ENCODE measurements at regions not wholly inside any gene's neighbourhood (a gene's known extent, or its start where the extent isn't known, plus 50 kb on each side); places are given as distances from the start of the nearest gene placed in this dataset.

DNA sequence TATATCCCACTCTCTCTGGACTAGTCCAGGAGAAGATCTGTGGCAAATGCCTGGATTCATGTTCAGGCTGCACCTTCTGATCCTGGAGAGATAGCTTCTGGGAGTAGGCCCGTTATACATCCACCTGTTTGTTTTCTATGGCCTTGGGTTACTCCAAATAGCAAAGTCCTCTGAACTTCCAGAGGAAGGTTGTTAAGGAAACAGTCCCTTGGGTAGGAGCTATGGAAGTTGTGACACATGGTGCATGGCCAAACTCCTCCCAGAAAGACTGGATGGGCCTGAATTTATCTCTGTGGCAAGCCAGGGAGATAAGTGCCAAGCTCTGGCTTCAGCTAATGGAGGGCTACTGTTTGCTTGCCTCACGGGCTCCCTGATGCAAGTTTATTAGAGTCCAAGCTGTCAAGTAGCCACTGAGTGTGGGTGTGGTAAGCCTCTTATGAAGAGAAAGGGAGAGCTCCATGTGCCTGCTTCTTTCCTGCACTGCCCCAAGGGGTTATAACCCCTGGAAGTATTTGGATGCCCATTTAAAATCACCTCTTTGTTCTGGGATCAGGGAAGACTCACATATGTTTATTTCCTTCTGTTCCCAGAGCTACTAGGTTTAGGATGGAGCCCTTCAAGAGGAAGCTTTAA is 328.7 kb upstream of the ATP11B start:
- DNase-seq (ENCODE audit: low read depth), result no peak

DNA sequence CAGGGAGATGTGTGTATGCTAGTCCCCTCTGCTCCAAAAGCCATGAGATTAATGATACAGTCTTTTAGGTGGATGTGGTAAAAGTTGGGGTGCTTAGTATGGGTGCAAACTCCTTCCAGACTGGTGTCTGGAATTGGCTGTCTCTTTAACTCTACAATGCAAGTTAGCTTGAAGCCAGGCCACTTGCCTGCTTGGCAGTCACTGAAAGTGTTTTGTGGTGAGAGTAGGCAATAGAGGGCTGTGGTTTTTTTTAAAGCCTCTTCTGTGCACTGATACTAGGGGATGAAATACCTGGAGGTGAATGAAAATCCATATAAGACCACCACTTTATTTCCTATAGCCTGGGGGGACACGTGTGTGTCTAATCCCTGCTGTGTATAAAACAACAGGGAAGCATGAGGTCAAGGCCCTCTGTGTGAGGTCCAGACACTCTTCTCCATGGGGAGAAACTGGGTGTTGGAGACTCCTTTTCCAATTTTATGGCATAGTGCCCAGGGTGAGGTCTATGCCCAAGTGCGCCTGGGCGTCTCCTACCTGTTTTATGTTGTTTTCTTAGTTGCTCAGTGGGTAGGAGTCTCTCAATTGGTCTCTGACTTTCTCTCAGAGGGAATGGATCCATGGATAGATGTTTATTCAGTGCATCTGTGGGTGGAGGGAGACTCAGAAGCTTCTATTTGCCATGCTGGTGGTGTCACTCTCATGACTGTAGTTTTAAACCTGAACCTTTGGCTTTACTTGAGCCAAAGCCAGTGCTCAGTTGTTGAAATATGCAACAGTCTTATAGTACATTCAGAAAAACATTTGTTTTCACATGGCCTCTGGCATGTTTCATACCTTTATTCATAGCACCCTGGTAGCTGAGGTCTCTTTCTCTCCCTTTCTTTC is 327.8 kb upstream of the ATP11B start:
- no peak for DNase-seq (ENCODE audit: low read depth)

DNA sequence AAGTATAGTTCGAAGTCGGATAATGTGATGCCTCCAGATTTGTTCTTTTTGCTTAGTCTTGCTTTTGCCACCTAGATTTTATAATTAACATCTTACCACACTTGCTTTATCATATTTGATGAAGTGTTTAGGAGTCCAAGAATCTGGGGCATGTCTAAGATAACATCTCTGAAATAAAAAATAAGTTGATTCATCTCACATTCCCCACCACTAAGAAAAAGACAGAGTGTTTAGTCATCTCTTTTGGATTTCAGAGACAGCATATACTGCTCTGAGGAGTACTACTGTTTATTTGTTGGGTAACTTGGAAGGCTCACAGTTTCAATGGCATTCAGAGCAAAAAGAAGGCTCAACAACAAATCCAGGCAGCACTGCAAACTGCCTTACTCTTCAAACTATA is 324.2 kb upstream of the ATP11B start:
- no peak for DNase-seq (ENCODE audit: low read depth)

DNA sequence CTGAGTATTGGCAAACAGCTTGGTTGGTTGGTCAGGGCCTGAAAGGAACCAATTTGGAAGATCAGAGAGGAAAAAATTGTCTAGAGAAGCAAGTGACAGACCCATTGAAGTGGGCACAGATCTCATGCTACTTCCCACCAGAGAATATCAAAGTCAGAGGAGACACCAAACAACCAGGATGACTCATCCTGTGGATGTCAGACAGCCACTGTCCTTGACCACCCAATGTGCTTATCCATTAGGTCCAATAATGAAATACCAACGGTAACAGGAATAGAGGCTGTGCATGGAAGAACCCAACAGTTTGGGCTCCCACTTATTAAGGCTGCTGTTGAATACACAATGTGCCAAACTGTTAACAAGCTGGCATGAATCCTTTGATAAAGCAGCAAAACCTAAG is 323.1 kb upstream of the ATP11B start:
- no peak for DNase-seq (ENCODE audit: low read depth)

DNA sequence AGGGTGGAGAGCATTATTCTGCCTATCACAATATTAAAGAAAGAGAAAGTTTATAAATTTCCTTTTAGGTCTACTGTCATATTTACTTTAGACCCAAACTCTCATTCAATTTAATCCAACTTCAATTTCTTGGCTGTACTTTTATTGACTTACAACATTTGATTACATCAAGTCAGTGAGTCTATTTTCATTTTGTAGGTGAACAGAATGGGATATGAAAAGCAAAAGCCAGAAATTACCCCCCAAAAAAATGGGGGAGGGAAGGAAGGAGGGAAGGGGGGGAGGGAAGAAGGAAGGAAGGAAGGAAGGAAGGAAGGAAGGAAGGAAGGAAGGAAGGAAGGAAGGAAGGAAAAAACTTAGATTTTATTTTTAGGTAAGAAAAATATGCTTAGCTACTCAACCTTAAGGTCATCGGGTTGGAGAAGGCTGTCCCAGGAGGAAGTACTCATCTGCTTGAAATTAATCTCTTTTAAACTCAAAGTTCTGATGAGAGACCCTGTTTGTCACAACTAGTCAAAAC is 320.1 kb upstream of the ATP11B start:
- no peak for DNase-seq (ENCODE audit: low read depth)

DNA sequence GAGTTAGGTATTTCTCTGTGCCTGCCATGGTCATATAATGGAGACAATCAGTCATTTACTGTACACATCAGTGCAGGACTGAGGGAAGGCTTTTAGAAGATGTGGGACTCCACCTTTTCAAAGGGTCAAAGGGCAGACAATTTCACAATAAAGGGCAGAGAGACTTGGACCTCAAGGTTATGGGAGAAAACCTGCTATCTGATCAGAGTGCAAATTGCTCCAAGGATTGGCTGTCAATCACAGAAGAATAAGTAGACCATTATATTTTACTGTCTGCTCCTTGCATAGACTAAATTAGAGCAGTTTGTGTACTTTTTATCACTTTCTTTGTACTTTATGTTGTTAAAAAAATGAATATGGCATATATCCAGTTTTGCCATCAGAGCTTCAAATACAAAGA is 314.9 kb upstream of the ATP11B start:
- no peak for DNase-seq (ENCODE audit: low read depth)

DNA sequence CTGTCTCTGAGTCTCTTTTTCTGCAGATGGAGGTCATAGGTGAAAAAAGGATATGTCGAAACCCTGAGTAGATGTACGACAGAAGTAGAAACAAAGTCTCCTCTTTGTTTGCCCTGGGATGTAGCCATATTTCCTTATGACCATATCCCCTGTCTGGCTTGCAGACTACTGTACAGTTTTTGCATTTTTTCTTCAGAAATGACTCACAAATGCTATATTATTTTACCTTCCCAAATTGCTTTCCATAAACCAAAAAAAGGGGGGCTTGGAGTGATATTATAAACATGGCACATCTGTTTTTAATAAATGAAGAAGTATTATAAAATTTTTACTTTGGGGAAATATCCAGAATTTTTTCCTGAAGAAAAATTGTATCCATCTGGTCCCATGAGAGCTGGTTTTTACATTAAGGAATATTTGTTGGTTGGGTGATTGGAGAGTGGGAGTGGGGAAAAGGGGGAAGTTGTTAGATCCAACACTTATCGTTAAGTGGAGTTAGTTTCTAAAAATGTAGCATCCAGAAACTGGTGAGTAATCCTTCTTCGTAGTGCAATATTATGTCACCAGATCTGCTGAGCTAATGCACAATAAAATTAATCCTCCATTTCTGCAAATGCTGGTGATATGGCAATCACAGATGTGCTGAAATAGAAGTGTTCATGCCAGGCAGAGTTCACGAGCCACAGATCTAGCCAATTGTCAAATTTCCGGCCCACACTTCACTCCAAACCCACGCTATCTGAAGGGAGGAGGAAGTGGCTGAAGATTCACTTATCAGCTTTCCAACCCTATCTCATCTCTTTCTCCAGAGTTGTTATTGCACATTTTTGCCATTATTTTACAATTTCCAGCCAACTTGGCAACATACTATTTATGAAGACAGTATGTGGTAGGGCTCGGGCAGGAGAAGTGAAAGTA is 313.6 kb upstream of the ATP11B start:
- no peak for DNase-seq (ENCODE audit: low read depth)

DNA sequence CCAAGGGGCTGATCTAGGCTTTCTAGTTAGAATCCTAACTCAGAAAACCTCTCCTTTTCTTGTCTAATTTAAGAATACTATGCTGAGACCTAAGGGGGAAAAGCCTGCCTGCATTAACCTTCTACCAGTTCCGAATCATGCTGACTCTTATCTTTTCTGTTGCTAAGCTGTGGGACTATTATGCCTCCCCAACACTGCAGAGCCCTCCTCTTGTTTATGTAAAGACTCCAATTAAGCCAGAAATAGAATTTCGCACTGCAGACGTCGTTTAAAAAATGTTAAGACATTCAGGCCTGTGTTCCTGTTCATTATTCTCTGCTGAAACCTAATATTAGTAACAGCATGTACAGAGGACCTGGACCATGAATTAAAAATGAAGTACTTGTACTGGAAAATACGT is 310.6 kb upstream of the ATP11B start:
- DNase-seq (ENCODE audit: low read depth), result no peak

DNA sequence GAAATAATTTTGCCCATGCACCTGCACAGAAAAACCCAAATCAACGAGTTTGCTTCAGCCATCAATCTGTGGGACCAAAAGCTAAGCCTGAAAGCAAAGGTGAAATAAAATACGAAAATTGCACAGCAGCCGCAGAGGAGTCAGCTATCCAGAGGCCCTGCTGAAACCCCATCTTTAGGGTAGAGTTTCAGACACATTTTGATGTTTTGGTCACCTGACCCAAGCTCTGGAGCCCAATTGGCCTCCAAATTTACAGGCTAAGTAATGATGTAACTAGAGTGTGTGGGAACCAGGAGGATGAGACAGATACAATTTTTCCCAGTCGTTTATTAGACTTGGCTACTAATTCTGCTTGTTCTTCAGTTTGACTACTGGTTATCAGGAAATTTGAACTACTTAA is 308.6 kb upstream of the ATP11B start:
- DNase-seq (ENCODE audit: low read depth), result no peak

DNA sequence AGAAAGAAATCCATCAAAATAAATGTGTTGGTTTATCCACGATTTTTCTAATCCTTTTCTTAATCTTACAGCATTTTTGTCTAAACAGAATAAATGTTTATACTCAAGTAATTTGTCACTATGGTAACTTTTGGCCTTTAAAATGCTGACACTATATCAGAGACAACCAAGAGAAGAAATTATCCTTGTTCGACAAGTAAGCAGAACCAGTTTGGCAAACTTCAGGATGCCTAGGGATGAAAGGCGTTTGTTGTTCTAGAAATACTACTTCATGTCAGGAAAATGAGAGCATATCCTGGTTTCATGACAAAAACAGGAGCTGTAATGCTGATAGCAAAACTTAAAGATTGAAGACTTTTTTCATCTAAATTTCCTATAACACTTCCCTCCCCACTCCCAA is 308.0 kb upstream of the ATP11B start:
- no peak for DNase-seq (ENCODE audit: low read depth)

DNA sequence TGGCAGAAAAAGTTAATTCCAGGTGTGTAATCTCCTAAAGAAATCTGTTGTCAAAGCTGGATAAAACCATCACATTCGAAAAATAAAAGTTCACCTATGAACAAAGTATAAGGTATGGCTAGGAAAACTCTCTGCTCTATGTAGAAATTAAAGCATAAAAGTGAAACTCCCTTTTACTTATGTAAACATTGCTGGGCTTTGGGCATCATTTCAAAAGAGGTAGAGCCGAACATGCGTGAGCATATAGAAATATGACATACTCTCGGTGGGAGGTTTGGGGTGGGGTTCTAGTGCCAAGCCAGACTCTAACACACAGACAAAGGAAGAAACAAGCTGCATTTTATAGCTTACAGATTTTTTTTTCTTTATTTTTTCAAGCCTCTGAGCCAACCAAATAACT is 306.8 kb upstream of the ATP11B start:
- DNase-seq (ENCODE audit: low read depth), result no peak

DNA sequence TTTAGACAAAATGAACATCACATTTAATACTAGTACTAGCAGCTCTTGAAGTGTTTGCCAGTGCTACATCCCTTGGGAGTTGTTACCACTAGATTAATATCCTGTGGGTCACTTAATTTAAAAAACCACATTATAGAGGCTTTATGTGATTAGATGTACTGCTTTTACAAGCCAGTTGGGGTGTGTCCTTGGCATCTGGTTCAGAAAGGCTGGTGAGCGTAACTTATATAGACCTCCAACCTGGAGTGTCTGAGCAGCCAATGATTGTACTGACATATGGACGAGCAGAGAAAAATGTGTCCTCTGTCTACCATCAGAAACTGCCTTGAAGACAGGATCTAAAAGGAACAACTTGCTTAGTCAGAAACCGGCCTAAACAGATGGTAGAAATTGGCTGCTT is 306.2 kb upstream of the ATP11B start:
- no peak for DNase-seq (ENCODE audit: low read depth)

DNA sequence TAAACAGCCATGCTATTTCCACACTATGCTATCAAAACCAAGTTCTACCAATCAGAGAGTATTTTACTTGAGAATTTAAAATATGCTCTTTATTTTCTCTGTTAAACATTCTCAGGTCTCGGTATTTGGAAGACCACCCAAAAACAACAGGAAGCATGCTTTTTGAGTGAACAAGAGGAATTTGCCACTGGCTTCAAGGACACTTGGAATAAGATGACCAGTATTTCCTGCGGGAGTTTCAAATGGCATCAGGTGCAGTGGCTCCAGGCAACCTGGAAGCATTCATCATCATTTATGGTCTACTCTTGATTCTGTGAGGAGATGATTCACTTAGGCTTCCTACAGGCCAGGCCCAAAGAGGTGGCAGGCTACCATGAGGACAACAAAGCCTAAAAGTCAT is 305.7 kb upstream of the ATP11B start:
- no peak for DNase-seq (ENCODE audit: low read depth)

DNA sequence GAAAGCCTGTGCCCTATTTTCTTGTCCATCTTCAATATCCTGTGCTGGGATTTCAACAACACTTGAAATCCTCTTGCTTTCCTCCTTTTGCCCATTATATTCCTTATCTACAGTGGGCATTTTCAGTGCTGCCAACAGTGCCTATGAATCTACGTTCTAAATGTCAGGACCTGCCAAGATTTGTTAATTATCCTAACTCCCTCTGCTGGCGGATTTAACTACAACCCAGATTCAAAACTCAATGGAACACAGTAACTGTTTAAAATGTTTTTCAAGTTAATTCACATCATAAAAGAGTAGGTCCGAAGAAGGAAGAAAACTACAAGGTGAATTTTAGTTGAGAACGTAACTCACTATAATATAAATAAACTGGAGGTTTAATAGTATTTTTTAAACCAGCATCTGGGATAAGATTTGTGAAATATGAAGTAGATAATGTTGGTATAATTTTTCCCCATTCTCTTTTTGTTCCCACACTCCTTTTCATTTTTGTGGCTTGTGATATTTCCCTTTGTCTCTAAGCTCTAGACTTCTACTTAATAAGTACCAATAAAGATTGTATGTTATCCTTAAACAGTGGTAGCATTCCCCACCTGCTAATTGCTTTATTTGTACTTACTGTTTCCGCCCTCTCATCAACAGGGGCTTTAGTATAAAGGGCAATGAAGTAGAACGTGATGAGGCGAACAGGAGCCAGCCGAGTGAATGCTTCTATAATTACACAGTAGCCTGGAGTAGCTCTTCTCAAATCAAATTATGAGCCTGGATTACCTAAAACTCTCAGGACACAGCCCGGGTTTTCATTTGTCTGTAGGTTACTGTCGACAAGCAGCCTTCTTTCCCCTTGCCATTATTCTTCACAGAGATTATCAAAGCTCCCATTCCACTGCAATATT is 302.5 kb upstream of the ATP11B start:
- no peak for DNase-seq (ENCODE audit: low read depth)

DNA sequence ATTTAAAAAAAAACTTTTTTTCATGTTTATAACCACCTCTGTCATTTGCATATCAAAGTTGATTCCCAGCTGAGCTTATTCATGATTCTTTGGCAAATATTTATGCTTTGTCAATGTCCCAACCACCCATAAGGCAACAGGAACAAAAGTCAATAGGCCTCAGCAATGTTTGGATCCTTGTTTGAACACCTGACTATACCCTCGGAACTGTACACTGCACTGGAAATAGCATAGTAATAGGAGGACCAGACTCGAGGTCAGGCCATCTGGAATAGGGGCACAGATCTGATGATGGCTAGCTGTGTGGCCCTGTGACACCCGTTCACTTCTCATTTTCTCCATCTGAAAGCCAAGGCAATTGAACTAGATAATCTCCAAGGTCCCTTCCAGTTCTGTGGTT is 301.7 kb upstream of the ATP11B start:
- no peak for DNase-seq (ENCODE audit: low read depth)

DNA sequence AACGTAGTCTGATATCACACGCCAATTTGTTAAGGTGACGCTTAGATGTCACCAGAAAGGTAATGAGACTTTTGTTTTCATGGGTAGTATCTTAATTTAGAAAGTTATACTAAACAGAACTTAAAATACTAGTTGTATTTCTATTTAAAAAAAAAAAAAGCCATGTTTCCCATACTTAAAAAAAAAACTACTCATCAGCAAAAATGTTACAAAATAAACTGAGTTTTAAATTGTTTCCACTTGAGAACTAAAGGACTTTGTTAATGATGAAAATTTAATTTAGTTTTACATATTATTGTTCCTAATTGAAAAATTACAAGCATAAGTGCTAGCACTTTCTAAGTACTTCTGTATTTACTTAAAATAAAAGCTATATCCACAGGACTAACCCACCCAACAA is 300.8 kb upstream of the ATP11B start:
- DNase-seq (ENCODE audit: low read depth), result no peak

DNA sequence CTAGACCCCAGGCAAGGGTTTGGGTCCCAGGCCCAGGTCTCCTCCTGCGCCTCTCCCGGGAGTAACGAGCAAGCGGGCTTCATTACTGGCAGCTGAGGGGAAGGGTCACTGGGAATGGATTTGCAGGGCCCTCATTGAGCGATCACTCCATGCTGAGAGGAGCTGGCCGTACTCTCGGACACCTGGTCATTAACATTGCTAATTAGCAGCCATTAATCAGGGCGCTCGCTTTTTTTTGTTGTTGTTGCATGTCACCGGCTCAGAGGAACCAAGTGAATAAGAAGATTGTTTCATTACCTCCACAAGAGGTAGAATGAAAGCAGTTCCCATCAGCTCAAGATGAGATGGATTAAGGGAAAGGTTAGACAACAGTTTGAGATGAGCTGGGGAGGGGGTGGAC is 293.0 kb upstream of the ATP11B start:
- DNase-seq (ENCODE audit: low read depth), result no peak

DNA sequence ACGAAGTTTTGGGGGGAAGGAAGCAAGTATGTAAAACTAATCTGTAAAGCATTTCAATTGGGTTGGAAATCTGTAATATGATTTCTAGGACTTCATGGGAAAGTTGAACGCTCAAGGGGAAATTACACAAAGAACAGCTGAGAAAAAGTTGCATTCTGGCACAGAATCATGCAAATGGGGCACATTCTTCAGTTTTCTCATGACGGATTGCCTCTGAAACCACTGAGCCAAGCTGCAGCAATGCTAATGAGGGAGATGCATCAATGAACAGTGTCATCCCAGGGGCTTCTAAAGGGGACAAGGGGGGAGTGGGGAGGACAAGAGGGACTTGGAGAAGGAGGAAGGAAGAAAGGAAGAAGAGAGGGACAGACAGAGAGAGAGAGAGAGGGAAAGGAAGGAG is 291.4 kb upstream of the ATP11B start:
- DNase-seq (ENCODE audit: low read depth), result no peak

DNA sequence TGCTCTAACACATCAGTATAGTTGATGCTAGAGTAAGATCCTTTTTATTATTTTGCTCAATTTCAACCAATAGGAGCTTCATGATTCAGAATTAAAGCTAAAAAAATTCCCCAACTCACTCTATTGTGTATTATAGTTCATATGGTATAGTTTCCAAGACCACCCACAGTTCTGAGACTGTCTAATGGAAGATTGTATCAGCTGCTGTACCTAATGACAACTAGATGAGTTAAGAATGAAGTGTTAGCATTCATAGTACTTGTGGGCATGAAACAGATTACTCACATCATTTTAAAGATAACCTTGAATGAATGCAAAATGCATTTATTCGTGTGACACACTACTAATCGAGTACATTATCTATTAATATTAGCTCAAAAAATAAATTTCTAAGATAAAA is 289.9 kb upstream of the ATP11B start:
- no peak for DNase-seq (ENCODE audit: low read depth)

DNA sequence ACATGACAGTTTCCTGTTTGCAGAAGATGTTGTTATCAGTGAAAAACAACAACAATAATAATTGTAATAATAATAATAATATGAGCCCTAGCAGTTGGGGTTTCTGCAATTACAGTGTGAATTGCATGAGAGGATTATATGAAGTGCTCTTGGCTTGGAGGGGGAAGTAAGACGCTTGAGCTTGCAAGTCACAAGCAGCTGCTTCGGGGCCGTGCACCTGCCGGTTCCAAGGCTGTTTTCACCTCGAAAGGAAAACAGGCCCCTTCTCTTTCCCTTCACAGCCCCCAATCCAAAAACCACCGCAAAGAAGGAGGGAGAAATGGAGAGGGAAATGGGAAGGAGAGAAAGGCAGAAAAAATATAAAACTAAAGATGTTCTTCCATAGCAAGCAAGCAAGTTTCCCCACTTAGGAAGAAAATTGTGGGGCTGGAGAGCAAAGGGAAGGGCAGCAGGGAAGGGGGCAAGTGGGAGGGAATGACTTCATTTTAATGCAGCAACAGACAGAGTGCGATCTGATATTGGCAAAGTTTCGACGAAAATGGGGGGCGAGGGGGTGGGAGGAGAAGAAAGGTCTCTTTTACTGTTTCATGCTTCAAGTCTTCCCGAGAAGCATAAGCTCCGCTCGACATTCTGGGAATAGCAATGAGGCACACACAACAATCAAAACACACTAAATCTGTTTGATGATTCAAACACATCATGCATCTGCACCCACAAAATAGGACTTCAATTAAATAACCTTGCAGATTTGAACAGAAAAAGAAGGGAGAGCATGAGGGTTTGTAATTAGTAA is 284.2 kb upstream of the ATP11B start:
- DNase-seq (ENCODE audit: low read depth), result no peak
